GM19467 (cell line): ENCODE measurements at regions not wholly inside any gene's neighbourhood (a gene's known extent, or its start where the extent isn't known, plus 50 kb on each side); places are given as distances from the start of the nearest gene placed in this dataset.

Experiments
- ATAC-seq: cut with Tn5 transposase; IDR thresholded peaks from one replicate; pipeline ENCODE4 v1.9.1; 2021; ENCODE audit warnings: mild to moderate bottlenecking, moderate library complexity; ENCODE audit not compliant: unreplicated experiment

DNA sequence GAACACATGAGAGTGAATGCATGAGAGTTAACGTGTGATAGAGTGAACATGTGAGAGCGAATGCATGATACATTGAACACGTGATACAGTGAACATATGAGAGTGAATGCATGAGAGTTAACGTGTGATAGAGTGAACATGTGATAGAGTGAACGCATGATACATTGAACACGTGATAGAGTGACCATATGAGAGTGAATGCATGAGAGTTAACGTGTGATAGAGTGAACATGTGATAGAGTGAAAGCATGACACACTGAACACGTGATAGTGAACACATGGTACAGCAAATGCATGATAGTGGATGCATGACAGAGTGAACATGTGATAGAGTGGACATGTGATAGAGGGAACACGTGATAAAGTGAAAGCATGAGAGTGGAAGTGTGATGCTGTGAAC is 517.9 kb downstream of the EIPR1 start:
- ATAC-seq = no peak

DNA sequence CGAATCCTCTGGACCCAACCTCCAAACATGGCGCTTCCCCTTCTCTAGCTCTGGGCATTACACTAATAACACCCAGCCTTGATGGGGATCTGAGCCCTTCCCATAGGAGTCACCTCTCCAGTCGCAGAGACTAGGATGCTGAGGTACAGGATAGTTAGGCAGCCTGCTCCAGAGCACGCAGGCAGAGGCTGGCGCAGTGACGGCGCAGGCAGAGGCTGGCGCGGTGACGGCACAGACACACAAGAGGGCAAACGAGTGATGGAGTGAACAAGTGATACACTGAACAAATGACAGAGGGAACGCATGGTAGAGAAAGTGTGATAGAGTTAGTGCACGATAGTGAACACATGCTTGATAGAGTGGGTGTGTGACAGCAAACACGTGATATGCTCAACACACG is 518.5 kb downstream of the EIPR1 start:
- no peak for ATAC-seq

DNA sequence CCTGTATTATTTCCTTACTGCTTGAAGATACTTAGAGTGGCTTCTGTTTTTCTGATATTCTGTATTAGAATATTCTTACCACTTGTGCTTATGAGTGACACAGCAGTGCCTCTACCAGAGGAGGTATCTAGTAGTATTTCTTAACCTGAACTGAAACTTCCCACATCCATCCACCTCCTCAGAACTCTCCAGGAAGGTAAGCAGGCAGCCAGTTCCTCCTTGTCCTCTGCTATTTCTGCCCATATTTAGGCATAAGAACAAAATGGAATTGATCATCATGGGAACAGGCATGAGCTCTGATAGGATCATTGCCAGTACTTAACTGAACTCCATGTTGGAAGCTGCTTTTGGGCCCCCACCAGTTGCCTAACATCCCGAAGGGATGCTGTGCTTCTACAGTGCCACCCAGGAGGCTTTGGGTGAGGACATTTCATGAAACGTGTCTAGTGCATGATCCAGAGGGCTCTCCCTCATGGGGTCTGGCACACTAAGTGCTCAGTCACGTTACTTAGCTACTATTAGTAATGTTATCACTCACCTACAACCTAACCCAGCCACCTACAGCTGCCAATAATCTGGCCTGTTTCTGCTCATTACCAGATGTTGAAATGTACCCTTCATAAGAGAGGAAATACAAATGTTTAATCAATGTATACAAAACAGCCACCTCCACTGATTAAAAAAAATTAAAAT is 520.7 kb downstream of the EIPR1 start:
- no peak for ATAC-seq

DNA sequence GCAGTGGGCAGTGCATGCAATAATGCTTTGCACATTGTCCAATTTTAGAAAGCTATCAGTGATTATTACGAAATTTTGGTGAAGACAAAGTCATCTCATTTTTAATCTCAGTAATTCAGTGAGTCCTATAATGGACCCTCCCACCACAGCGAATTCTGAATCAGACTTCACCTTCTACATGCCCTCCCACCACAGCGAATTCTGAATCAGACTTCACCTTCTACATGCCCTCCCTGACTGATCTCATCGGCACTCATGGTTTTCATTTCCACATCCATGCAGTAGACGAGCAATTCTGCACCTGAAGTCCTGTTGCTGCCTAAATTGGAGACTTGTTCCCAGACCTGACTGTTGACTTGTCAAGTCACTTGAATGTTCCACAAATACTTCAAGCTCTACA is 522.3 kb downstream of the EIPR1 start:
- ATAC-seq = no peak

DNA sequence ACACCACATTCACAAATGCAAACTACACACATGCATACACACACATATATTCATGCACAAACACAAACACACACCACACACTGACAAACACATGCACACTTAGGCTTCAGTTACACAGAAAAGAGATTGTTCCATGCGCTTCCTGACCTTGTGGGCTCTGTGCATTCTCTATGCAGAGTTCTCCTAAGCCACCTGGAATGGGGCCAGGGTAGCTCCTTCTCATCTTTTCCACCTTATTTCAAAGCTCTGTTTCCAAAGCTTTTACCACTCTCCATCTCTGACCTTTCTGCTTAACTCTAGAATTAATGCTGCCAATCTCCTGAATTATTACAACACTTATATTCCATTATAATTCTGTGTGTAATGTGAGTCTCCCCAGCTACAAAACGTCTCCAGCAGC is 522.3 kb upstream of the MYT1L start:
- no peak for ATAC-seq

DNA sequence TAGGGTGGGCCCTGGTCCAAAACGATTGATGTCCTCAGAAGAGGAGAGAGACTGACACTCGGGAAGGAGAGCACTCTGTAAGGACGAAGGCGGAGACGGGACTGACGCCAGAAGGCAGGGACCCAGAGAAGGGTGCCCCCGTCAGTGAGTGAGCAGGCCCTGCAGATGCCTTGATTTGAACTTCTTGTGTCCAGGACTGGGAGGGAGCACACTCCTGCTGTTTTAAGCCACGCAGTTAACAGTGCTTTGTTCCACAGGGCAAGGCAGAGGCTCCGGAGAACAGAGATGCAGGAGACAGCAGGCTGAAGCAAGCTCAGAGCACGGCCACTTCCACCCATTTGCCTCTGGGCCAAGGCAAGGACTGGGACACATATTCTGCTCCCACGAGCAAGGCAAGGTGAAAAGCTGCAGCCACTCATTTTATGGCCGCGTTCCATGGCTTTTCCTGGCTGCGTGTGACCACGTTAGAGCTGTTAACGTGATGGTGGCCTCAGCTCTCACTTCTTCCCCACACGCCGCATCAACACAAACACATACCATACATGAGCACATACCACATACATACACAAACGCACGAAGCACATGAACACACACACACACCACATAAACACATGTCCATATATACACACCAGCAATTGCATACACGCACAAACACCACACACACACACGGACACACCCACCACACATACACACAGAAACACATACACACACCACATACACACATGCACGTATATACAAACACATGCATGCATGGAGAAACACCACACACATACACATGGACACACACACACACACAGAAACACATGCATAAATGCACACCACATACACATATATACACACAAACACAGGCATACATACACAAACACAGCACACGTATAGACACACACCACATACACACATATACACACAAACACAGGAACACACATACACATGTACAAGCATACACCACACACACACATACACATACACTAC is 521.0 kb upstream of the MYT1L start:
- no peak for ATAC-seq

DNA sequence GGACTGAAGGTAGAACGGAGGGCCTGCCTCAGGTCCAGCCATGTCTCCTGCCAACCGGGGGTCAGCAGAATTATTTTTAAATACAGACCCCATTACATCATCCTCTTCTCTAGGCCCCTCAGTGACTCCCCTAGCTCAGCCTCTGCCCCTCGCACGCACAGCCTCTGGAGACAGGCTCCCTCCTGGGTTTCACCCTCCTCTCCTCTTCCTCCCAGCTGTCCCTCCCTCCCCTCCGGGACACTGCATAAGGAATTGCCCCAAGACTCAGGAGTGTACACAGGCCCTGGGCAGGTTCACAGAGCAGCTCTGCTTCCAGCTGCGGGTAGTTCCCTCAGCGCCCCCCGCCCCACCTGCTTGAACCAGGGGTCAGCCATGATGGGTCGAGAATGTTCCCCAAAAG is 520.2 kb upstream of the MYT1L start:
- ATAC-seq = no peak

DNA sequence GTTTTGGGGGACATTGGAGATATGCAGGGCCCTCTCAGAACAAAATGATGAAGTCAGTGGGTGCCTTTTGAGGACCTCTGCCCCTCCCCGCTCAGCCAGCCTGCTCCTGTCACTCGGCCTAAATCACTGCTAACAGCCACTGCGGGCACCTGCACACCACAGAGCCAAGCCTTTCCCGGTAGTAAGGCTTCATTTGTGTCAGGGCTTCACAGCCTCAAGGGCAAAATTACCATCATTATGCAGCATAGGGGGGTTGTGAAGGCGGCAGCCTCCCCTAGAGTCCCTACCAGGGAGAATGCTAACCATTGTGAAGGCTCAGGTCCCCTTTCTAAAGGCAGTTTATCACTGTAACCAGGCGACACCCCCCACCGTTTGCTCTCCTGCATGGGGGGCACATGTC is 519.8 kb upstream of the MYT1L start:
- no peak for ATAC-seq

DNA sequence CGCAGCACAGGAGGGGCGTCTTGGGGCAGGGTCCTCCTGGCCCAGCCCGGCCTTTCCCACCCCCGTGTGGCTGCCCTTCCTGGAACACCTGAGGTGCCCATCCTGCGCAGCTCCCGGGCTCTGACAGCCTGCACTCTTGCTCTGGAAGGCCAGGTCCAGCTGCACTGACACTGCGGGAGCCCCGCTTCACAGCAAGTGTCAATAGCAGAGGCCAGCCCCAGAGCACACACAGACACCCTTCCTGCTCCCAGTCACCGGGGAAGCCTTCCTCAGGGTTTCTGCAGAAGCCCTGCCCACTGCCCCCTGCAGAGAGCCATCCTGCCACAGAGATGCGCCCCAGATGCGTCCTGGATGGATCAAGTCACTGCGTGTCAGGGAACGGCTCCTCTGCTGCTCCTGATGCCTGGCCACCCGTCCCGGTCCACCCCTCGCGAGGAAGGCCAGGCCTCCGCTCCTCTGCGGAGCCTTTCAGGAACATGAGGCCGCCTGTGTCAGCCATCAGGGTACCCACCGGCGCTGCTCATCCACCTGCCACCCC is 519.2 kb upstream of the MYT1L start:
- ATAC-seq = no peak

DNA sequence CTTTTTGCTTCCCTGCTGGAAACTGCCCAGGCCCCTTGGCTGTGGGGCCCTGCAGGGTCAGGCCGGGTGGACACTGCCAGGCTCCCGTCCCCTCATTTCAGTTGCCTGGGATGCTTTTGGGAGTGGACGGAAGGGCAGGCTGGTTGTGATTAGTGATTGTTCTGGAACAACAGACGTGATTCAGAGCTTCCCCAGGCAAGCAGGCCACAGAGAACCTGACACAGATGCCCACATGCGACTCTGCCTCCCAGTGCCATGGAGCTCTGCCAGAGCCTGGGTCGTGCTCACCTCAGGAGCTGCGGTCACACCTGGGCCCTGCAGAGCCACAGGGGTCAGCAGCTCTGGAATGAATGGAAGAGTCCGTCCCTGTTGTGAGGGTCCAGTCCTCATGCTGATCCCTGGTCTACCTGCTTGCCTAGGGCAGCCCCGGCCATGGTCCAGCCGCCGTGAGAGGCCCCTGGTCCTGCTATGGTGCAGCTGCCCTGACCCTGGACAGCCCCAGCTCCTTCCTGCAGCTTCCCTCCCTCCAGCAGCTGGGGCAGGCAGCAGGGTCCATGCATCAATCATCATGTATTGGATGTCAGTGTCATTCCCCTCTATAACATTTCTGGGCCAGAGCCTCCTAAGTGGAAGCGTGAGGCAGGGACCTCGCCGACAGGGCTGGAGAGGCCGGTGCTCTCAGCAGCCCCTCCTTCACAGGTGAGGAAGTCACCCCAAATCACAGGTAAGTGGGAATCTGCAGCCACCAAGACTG is 518.6 kb upstream of the MYT1L start:
- no peak for ATAC-seq

DNA sequence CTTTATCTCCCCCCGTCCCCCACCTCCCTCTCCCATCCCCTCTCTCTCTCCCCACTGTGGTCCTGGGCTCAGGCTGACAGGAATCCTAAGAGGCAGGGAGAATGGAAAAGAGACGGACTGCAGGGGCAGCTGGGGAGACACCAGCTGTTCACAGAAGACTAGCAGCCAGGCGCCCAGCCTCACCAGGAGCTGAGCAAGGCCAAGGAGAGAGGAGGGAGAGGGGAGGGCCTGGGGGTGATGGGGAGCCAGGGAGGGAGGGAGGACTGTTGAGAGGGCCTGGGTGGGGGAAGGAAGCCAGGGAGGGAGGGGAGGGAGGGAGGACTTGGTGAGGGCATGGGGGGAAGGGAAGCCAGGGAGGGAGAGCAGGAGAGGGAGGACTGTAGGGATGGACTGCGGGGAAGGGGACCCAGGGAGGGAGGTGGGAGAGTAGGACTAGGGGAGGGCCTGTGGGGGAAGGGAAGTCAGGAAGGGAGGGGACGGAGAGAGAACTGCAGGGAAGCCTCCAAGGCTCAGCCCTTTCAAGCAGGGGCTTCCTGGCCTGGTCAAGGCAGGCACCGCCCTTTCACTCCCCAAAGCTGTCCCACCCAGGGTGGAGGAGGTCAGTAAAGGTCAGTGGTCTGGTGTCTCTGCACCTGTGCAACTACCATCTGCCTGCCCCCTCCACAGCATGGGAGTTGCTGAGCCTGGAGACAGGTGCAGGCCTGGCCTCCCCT is 517.7 kb upstream of the MYT1L start:
- ATAC-seq = no peak

DNA sequence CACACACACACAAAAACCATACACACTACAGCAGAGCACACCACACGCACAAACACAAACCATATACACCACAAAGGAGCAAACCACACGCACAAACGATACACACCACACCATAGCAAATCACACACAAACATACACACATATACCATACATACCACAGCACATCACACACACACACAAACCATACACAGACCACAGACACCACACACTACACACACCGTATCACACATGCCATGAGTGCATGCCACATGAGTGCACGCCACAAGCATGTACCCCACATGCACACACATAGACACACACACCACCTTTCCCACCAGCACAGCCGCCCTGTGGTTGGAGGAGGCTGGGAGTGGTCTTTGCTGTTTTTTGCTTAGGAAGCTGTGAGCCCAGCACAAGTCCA is 517.1 kb upstream of the MYT1L start:
- no peak for ATAC-seq

DNA sequence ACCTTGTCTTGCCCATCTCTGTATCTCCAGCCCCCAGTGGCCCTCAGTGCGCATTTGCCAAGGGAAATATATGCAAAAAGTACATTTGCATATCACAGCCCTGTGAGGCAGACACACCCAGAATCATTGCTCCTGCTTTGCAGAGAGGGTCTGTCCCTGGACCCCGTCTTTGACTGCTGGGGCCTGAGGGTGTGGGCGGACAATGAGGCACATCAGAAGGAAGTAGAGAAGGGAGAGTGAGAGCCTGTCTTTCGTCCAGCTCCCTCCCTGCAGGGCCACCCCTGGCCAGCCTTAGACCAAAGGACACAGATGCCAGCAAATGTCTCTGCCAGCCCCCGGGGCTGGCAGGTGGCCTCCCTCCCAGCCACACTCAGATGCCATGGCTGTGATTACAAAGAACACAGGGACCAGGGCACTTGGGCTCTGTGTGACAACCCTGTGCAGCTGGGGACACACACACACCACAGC is 516.2 kb upstream of the MYT1L start:
- no peak for ATAC-seq

DNA sequence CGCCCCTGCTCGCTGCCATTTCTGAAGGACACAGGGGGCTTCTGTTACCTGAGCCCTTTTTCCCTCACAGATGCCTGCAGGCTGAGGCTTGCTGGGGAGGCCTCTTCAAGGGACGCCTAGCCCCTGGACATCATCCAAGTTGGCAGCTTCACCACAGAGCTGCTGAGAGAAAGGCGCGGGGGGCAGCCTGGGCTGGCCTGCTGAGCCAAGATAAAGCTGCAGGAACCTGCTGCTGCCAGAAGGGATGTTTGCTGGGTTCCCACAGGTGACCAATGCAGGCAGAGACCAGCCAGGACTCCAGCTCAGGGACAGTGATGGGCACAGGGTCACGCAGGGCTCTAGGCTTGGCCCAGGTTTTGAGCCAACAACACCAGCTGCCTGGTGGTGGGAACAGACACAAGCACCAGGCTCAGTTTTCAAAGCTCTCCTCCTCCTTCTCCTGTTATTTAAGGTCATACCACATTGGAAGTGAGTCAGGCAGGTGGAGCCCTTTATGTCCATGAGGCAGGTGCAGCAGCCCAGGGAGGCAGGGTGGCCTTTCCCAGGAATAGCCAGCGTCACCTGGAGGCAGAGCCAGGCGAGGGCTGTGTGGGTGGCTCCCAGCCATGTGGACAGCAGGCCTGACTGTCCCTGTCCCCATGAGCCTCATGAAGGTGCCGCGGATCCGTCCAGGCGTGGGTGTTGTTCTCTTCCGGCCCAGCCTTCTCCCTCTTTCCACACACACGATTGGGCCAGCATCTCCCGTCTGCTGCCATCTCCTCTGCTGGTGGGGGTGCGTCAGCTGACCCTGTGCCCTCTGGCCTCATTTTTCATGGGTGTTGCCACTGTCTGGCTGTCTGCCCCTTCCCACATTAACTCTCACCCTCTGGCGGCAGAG is 515.5 kb upstream of the MYT1L start:
- ATAC-seq = no peak

DNA sequence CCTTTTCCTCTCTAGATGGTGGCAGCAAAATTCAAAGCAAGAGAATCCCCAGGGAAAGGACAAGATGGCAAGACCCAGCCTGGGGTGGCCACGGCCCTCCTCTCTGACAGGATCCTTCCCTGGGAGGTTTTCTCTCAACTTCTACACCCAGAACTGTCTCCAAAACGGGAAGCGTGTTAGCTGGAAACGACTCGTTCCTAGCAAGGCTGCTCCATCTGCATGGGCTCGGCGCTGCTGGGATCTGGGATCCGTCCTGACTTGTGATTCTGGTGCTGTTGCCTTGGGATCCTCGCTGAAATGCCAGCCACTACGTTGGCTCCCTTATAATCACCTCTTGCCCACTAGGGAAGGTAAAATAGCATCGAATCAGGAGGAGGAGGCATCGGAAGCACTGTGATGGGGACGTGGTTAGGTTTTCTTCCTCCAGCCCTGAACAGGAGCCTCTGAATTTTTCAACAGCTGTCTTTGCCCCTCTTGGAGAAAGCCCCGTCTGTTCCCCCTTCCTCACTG is 514.8 kb upstream of the MYT1L start:
- no peak for ATAC-seq

DNA sequence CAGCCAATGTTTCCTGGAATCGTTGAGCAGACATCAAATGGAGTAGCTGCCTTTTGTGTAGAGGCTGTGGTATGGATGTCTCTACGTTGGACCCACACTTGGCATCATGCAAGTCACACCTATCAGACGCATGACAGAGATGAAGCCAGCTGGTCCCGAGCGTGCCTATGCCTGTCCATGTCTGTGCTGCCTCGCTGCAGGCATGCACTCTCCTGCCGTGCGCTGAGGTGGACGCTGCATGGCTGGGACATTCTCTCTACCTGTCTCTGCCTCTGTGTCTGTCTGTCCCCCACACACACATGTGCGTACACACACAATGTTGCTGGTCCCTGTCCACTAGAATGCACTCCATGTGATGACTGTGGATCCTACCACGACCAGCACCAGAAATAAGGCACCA is 514.2 kb upstream of the MYT1L start:
- ATAC-seq = no peak

DNA sequence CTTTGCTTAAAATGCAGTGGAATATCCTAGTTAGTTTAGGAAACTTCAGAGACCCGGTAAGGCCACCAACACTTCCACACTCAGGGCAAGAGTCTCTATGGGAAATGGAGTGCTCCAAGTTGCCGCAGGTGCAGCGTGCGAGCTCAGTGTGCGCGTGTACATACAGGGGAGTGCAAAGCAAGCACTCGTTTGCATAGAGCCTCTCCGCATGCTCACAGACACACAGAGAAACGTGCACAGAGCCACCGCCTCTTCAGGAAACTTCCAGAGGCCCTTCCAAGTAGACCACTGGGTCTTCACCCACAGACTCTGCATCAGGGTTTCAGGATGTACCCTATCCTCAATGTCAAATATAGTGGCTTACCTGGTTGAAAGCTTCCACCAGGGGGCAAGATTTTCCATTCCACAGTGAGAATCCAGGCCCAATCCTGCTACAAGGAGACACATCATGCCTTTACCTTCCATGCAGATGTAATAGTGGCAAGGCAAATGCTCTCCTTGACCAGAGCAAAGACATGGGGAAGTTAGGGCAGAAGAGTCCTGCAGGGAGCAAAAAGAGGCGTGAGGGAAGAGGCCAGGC is 513.0 kb upstream of the MYT1L start:
- ATAC-seq = no peak

DNA sequence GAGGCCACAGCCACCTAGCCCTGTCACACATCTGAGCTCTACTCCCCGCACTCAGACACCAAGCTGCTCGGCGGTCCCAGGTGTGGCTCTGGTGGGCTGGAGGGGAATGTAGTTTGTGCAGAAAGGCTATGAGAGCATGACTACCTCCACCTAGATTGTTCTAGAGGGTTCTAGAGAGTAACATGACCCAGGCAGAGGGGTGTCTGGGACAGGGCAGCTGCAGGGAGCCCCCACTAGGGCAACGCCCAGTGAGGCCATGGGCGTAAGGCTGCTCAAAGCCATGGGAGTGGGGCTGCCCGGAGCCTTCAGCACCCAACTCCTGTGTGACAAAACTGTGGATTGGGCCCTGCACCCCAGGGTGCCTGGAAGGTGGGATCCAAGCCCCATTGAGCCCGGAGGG is 511.4 kb upstream of the MYT1L start:
- ATAC-seq = no peak

DNA sequence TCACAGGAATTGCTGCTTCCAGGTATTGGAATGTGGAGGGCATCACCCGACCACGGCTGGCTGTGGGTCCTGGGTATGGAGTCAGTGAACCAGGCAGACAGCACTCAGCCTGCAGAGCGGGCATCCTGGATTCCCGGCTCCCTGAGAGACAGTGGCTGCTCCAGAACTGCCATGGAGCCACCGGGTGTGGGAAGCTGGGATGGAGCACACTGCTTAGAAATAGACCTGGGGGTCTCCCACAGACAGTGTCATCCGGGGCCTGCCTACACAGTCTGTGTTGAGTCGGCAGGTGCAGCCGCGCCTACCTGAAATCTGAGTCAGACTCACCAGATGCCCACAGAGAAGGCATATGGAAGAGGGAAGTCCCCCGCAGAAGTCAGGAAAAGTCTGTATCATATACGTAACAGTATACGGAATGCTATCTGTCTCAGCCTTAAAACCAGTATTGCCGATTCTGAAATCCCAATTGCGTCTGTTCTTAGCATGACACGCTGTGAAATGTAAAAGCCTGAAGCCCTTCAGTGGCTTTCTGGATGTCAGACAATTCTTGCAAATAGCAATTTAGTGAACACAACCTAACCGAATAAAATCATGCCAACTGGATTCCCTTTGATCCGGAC is 509.7 kb upstream of the MYT1L start:
- ATAC-seq = no peak
